H1 (cell line): ENCODE measurements at regions not wholly inside any gene's neighbourhood (a gene's known extent, or its start where the extent isn't known, plus 50 kb on each side); places are given as distances from the start of the nearest gene placed in this dataset.

Experiments
- CTCF ChIA-PET: fragments of 300-600 bp; sonication (Branson Sonifier 250); formaldehyde crosslinking; loops from one replicate; lab custom pipeline; 2021; ENCODE audit not compliant: partially characterized antibody; lab: Charles Lee
- POLR2A ChIA-PET: fragments of 300-600 bp; sonication (Branson Sonifier 250); formaldehyde crosslinking; loops from one replicate; lab custom pipeline; 2021; ENCODE audit warnings: inconsistent platforms; ENCODE audit not compliant: partially characterized antibody; lab: Charles Lee
- DNase-seq, 2 experiments: peaks; one replicate each; pipeline versions ENCODE4 v3.0.0 to v3.0.0-alpha.2; 2010 to 2022; ENCODE audit warnings: low spot score in 2 of 2, low read depth in 1 of 2, mixed read lengths in 1 of 2
- FAIRE-seq: peaks from 2 replicates; lab custom pipeline; 2011; peaks lifted over from hg19 to GRCh38; lab: Jason Lieb, UNC
- H2AFZ ChIP-seq: 2 replicates; pipeline ENCODE4 v1.8.1; 2012; ENCODE audit warnings: low read length, inconsistent platforms
- H2AK5ac ChIP-seq: 2 replicates; pipeline ENCODE4 v1.6.1; 2013; ENCODE audit warnings: low read depth, low read length
- H2BK120ac ChIP-seq: replicated peaks from 2 replicates; pipeline ENCODE3; 2013; ENCODE audit warnings: low read depth, low read length, inconsistent platforms
- H2BK12ac ChIP-seq: 2 replicates; pipeline ENCODE4 v1.6.1; 2013; ENCODE audit warnings: low read depth, low read length
- H2BK15ac ChIP-seq: 2 replicates; pipeline ENCODE4 v1.6.1; 2013; ENCODE audit warnings: low read length
- H2BK20ac ChIP-seq: 2 replicates; pipeline ENCODE4 v1.6.1; 2013; ENCODE audit warnings: low read length
- H2BK5ac ChIP-seq: 2 replicates; pipeline ENCODE4 v1.6.1; 2013; ENCODE audit warnings: low read depth, low read length
- H3K14ac ChIP-seq: 2 replicates; pipeline ENCODE4 v1.6.1; 2013; ENCODE audit warnings: inconsistent platforms; ENCODE audit not compliant: insufficient read length
- H3K18ac ChIP-seq: 2 replicates; pipeline ENCODE4 v1.6.1; 2013; ENCODE audit warnings: low read length; ENCODE audit errors: extremely low read depth
- H3K23ac ChIP-seq: 2 replicates; pipeline ENCODE4 v1.6.1; 2013; ENCODE audit warnings: inconsistent platforms; ENCODE audit not compliant: insufficient read length
- H3K23me2 ChIP-seq: 2 replicates; pipeline ENCODE4 v1.6.1; 2013; ENCODE audit warnings: low read depth, low read length
- H3K27ac ChIP-seq: 2 replicates; pipeline ENCODE4 v1.6.1; 2011; ENCODE audit warnings: low read depth, low read length, inconsistent platforms
- H3K27me3 ChIP-seq, 4 experiments: replicated peaks in 1 of 4; 1 replicate in 1 of 4; 2 replicates in 3 of 4; pipeline versions ENCODE4 v1.6.1 to v1.8.1; 2011 to 2013; ENCODE audit warnings: low read length in 3 of 4, mild to moderate bottlenecking in 3 of 4, inconsistent platforms in 2 of 4, mixed read lengths in 2 of 4, moderate library complexity in 1 of 4; ENCODE audit not compliant: control insufficient read depth in 3 of 4, insufficient read depth in 3 of 4; ENCODE audit errors: extremely low read depth in 1 of 4
- H3K36me3 ChIP-seq, 4 experiments: 2 replicates each; pipeline versions ENCODE4 v1.6.1 to v1.8.1; 2011 to 2013; ENCODE audit warnings: mild to moderate bottlenecking in 4 of 4, low read length in 3 of 4, moderate library complexity in 2 of 4, control low read depth in 1 of 4, inconsistent platforms in 1 of 4; ENCODE audit not compliant: insufficient read depth in 4 of 4, control insufficient read depth in 2 of 4
- H3K4ac ChIP-seq: replicated peaks from 2 replicates; pipeline ENCODE3; 2013; ENCODE audit warnings: low read length, low read depth, mixed read lengths, inconsistent platforms; ENCODE audit not compliant: insufficient read length
- H3K4me1 ChIP-seq, 4 experiments: replicated peaks in 1 of 4; 1 replicate in 1 of 4; 2 replicates in 3 of 4; pipeline versions ENCODE4 v1.6.1 to v1.8.1; 2011 to 2013; ENCODE audit warnings: low read length in 3 of 4, inconsistent platforms in 2 of 4, mixed read lengths in 1 of 4; ENCODE audit not compliant: insufficient read depth in 4 of 4, control insufficient read depth in 3 of 4
- H3K4me2 ChIP-seq, 2 experiments: 2 replicates each; pipeline versions ENCODE4 v1.6.1 to v1.8.1; 2011 to 2013; ENCODE audit warnings: low read depth in 2 of 2, low read length in 2 of 2, control low read depth in 1 of 2, inconsistent platforms in 1 of 2, mild to moderate bottlenecking in 1 of 2; ENCODE audit not compliant: insufficient read depth in 1 of 2
- H3K4me3 ChIP-seq, 4 experiments: fragments of 200-600, 300-600 bp in 1 of 4; sonication (generic), shearing (Covaris generic), sonication (Bioruptor Twin) in 1 of 4; 2 replicates each; pipeline versions ENCODE4 v1.5.1 to v1.8.1; 2011 to 2016; ENCODE audit warnings: low read length in 4 of 4, low read depth in 3 of 4, control low read depth in 2 of 4, inconsistent platforms in 2 of 4, mild to moderate bottlenecking in 2 of 4, mixed read lengths in 1 of 4, moderate library complexity in 1 of 4; ENCODE audit not compliant: insufficient read depth in 2 of 4; ENCODE audit errors: extremely low read depth in 1 of 4
- H3K56ac ChIP-seq: replicated peaks from 2 replicates; pipeline ENCODE3; 2013; ENCODE audit warnings: low read depth, mild to moderate bottlenecking, mixed read lengths, low read length, inconsistent platforms; ENCODE audit not compliant: insufficient read length
- H3K79me1 ChIP-seq: 2 replicates; pipeline ENCODE4 v1.6.1; 2013; ENCODE audit warnings: low read depth, low read length, control low read depth
- H3K79me2 ChIP-seq, 2 experiments: 2 replicates each; pipeline versions ENCODE4 v1.6.1 to v1.8.1; 2012 to 2013; ENCODE audit warnings: low read length in 2 of 2, mild to moderate bottlenecking in 2 of 2, inconsistent platforms in 1 of 2; ENCODE audit not compliant: insufficient read depth in 2 of 2, control insufficient read depth in 1 of 2
- H3K9ac ChIP-seq, 4 experiments: replicated peaks in 1 of 4; 1 replicate in 1 of 4; 2 replicates in 3 of 4; pipeline versions ENCODE4 v1.6.1 to v1.8.1; 2011 to 2013; ENCODE audit warnings: low read depth in 3 of 4, low read length in 3 of 4, control low read depth in 2 of 4, mild to moderate bottlenecking in 2 of 4, moderate library complexity in 2 of 4, inconsistent platforms in 1 of 4; ENCODE audit errors: extremely low read depth in 1 of 4
- H3K9me3 ChIP-seq, 2 experiments: 2 replicates each; pipeline versions ENCODE4 v1.6.1 to v1.8.1; 2012 to 2013; ENCODE audit warnings: mild to moderate bottlenecking in 2 of 2, moderate library complexity in 2 of 2, control low read depth in 1 of 2, inconsistent platforms in 1 of 2, low read depth in 1 of 2, low read length in 1 of 2, mixed read lengths in 1 of 2; ENCODE audit not compliant: insufficient read depth in 2 of 2
- H4K20me1 ChIP-seq, 2 experiments: replicated peaks in 1 of 2; 2 replicates each; pipeline versions ENCODE3 to v1.8.1; 2011 to 2013; ENCODE audit warnings: inconsistent platforms in 2 of 2, low read length in 2 of 2, mild to moderate bottlenecking in 1 of 2; ENCODE audit not compliant: insufficient read depth in 2 of 2, control insufficient read depth in 1 of 2
- H4K5ac ChIP-seq: 2 replicates; pipeline ENCODE4 v1.6.1; 2013; ENCODE audit warnings: low read length, low read depth, mixed read lengths, inconsistent platforms; ENCODE audit not compliant: insufficient read length
- H4K8ac ChIP-seq: 2 replicates; pipeline ENCODE4 v1.8.0; 2013; ENCODE audit warnings: mild to moderate bottlenecking, moderate library complexity, low read length, inconsistent platforms; ENCODE audit not compliant: insufficient read depth; ENCODE audit errors: extremely low read depth
- H4K91ac ChIP-seq: replicated peaks from 2 replicates; pipeline ENCODE3; 2013; ENCODE audit warnings: low read length, mixed read lengths, inconsistent platforms; ENCODE audit not compliant: insufficient read length
- BACH1 ChIP-seq: IDR thresholded peaks from 2 replicates; pipeline ENCODE4 v1.6.1; 2012; ENCODE audit warnings: low read length, improper control_type of control experiment
- BCL11A ChIP-seq, 2 experiments: IDR thresholded peaks; one replicate each; pipeline ENCODE4 v1.6.1; 2011; ENCODE audit warnings: low read depth in 2 of 2, low read length in 2 of 2, mild to moderate bottlenecking in 2 of 2
- CHD2 ChIP-seq: IDR thresholded peaks from 2 replicates; pipeline ENCODE4 v1.6.1; 2012; ENCODE audit warnings: low read length, improper control_type of control experiment
- CREB1 ChIP-seq: IDR thresholded peaks from 2 replicates; pipeline ENCODE4 v1.6.1; 2012; ENCODE audit warnings: inconsistent platforms
- CTBP2 ChIP-seq: IDR thresholded peaks from 2 replicates; pipeline ENCODE4 v1.7.0; 2011; ENCODE audit warnings: borderline replicate concordance, mild to moderate bottlenecking, moderate library complexity, mixed read lengths, low read length; ENCODE audit not compliant: insufficient read depth, insufficient read length
- EP300 ChIP-seq, 2 experiments: IDR thresholded peaks; 1 replicate in 1 of 2; 2 replicates in 1 of 2; pipeline ENCODE4 v1.6.1; 2011 to 2012; ENCODE audit warnings: low read depth in 2 of 2, low read length in 2 of 2, mild to moderate bottlenecking in 2 of 2, borderline replicate concordance in 1 of 2, inconsistent platforms in 1 of 2, moderate library complexity in 1 of 2
- EZH2 ChIP-seq: fragments of 200-600 bp; sonication (generic); IDR thresholded peaks from 2 replicates; pipeline ENCODE4 v1.7.1; 2012; ENCODE audit warnings: low read depth, mild to moderate bottlenecking, moderate library complexity, low read length, inconsistent platforms; ENCODE audit not compliant: severe bottlenecking
- FOSL1 ChIP-seq: IDR thresholded peaks from 2 replicates; pipeline ENCODE4 v1.6.1; 2011; ENCODE audit warnings: mild to moderate bottlenecking, low read depth, low read length, moderate library complexity; ENCODE audit not compliant: insufficient read depth
- HDAC2 ChIP-seq, 2 experiments: fragments of 300-600 bp in 1 of 2; sonication (generic) in 1 of 2; IDR thresholded peaks; 2 replicates each; pipeline ENCODE4 v1.6.1; 2011 to 2012; ENCODE audit warnings: low read depth in 2 of 2, low read length in 2 of 2, mild to moderate bottlenecking in 2 of 2, moderate library complexity in 2 of 2, borderline replicate concordance in 1 of 2, inconsistent platforms in 1 of 2
- HDAC6 ChIP-seq: IDR thresholded peaks from one replicate; pipeline ENCODE4 v1.7.1; 2012; ENCODE audit warnings: low read depth, mild to moderate bottlenecking, inconsistent platforms, low read length, moderate library complexity
- NANOG ChIP-seq: IDR thresholded peaks from 2 replicates; pipeline ENCODE4 v1.6.1; 2011; ENCODE audit warnings: low read length, low read depth, mild to moderate bottlenecking, inconsistent platforms; ENCODE audit not compliant: insufficient read depth, poor library complexity, severe bottlenecking
- WGBS, 2 experiments: shearing (Covaris generic) in 1 of 2; methylation state at CpG; one replicate each; pipeline versions ENCODE4 v1.1.6 to v1.1.7; 2013 to 2015; ENCODE audit warnings: low lambda C conversion rate in 2 of 2, mixed read lengths in 2 of 2, inconsistent platforms in 1 of 2, low coverage in 1 of 2, missing lambda C conversion rate in 1 of 2; ENCODE audit not compliant: insufficient replicate concordance in 2 of 2, insufficient coverage in 1 of 2, insufficient read length in 1 of 2; ENCODE audit errors: extremely low coverage in 1 of 2, missing lambda C conversion rate in 1 of 2; 5-methylcytosine and 5-hydroxymethylcytosine counted together

DNA sequence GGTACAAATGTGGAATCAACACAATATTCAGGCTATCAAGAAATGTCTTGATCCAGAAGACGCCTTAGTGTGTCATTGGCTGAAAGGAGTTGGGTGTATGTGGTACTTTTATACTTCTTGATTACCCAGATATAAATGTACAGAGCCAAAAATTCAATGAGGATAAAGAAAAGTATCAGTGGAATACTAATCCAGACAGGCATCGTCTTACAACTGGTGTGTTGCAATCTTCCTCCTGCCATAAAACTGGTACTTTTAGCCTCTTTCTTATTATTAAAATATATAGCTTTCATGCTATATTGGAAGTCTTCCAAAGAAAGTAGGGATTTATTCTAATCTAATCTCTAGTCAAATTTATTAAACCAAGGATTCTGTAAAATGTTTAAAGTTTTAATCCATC is 388.6 kb upstream of the MIR17HG start:
- Histone ChIP-seq H3K14ac (no peak overlapping the region), H2AFZ (no peak overlapping the region), H3K4me2 (no peak overlapping the region), H2BK15ac (no peak overlapping the region), H4K91ac (no peak overlapping the region), H4K8ac (no peak overlapping the region), H3K23me2 (no peaks in the 10 kb centered on the region), H2AK5ac (no peak overlapping the region), H3K4me3 (no peak overlapping the region), H3K56ac (no peak overlapping the region), H3K79me2 (no peaks in the 10 kb centered on the region), H2BK20ac (no peak overlapping the region), H2BK120ac (no peak overlapping the region), H3K4me1 (no peaks in the 10 kb centered on the region), H3K9me3 (no peaks in the 10 kb centered on the region), H4K5ac (no peak overlapping the region), H3K27me3 (peaks cover 0 to 2% (median 0%) of the 10 kb centered on the region in 4 experiments; a peak in 1 of 7 replicates), H3K27ac (no peak overlapping the region), H3K4ac (no peak overlapping the region), H3K18ac (no peak overlapping the region), H3K23ac (no peak overlapping the region), H3K36me3 (no peaks in the 10 kb centered on the region), H3K9ac (no peak overlapping the region), H3K79me1 (no peaks in the 10 kb centered on the region), H2BK12ac (no peak overlapping the region), H4K20me1 (no peaks in the 10 kb centered on the region), H2BK5ac (no peak overlapping the region)
- POLR2A ChIA-PET, result no interaction called here
- WGBS, 2 experiments, result 91% methylated on average over 2 of the region's 2 CpGs; no CpG with 5 or more reads in 1 of the 2 experiments
- FAIRE-seq (no peak), DNase-seq (no peak)
- CTCF ChIA-PET, result interaction anchor here (1.2 kb wide), 1 partner anchor 9 kb away, joined by 3 read pairs; no protein-coding TSS in a partner anchor
- TF ChIP-seq CTBP2 (no peak), FOSL1 (no peak), BACH1 (no peak), HDAC2 (IDR thresholded peaks at IDR 0.05; ENCODE audit: borderline replicate concordance in 1 of 2, low read depth in 2 of 2, low read length in 2 of 2) (no peak), CHD2 (no peak), EZH2 (no peak), CREB1 (no peak), NANOG (no peak), HDAC6 (no peak), EP300 (IDR thresholded peaks at IDR 0.05; ENCODE audit: borderline replicate concordance in 1 of 2, low read depth in 2 of 2, low read length in 2 of 2) (no peak), BCL11A (IDR thresholded peaks at IDR 0.05; ENCODE audit: low read depth in 2 of 2, low read length in 2 of 2) (no peak)
